IgD-negative memory B cell (primary cell): ENCODE measurements at regions not wholly inside any gene's neighbourhood (a gene's known extent, or its start where the extent isn't known, plus 50 kb on each side); places are given as distances from the start of the nearest gene placed in this dataset.

ENCODE experiments used
- H3K27ac Mint-ChIP-seq, 3 donors: one replicate each; pipeline ENCODE4 v1.8.0; 2020 to 2022; ENCODE audit warnings: mild to moderate bottlenecking in 3 of 3, mixed read lengths in 3 of 3, moderate library complexity in 1 of 3
- H3K27me3 Mint-ChIP-seq: one replicate; pipeline ENCODE4 v1.8.0; 2021; ENCODE audit warnings: mixed read lengths
- H3K36me3 Mint-ChIP-seq: one replicate; pipeline ENCODE4 v1.8.0; 2020; ENCODE audit warnings: mild to moderate bottlenecking, mixed read lengths
- H3K4me1 Mint-ChIP-seq, 3 donors: one replicate each; pipeline ENCODE4 v1.8.0; 2020 to 2022; ENCODE audit warnings: mixed read lengths in 3 of 3, mild to moderate bottlenecking in 1 of 3
- H3K4me3 Mint-ChIP-seq, 4 donors: one replicate each; pipeline ENCODE4 v1.8.0; 2020 to 2022; ENCODE audit warnings: mild to moderate bottlenecking in 4 of 4, mixed read lengths in 4 of 4, moderate library complexity in 3 of 4
- H3K9me3 Mint-ChIP-seq, 3 donors: one replicate each; pipeline ENCODE4 v1.8.0; 2020 to 2021; ENCODE audit warnings: mixed read lengths in 3 of 3, mild to moderate bottlenecking in 1 of 3

- Mint-ChIP-seq H3K27ac (no peak overlapping the region), H3K4me1 (no peaks in the 10 kb centered on the region), H3K9me3 (peaks cover 0 to 8% (median 3%) of the 10 kb centered on the region in 3 donors), H3K36me3 (peaks cover 3% of the 10 kb centered on the region), H3K27me3 (peaks cover 1% of the 10 kb centered on the region), H3K4me3 (no peak overlapping the region)
These were observed 622.5 kb downstream of the GALR1 start for GRCh38 chr18:77872166-77872565.

- Mint-ChIP-seq H3K27me3 (peaks cover 3% of the 10 kb centered on the region), H3K4me3 (no peak overlapping the region), H3K9me3 (peaks cover 0 to 2% (median 2%) of the 10 kb centered on the region in 3 donors), H3K36me3 (peaks cover 3% of the 10 kb centered on the region), H3K27ac (no peak overlapping the region), H3K4me1 (no peaks in the 10 kb centered on the region)
These were observed 626.7 kb downstream of the GALR1 start for GRCh38 chr18:77876319-77876865.

GRCh38 chr18:77879829-77880228 is 630.2 kb downstream of the GALR1 start:
- Mint-ChIP-seq H3K9me3 (peaks cover 2 to 5% (median 2%) of the 10 kb centered on the region in 3 donors), H3K36me3 (peaks cover 3% of the 10 kb centered on the region), H3K27me3 (peaks cover 3% of the 10 kb centered on the region), H3K4me1 (no peaks in the 10 kb centered on the region), H3K4me3 (no peak overlapping the region), H3K27ac (no peak overlapping the region)

- Mint-ChIP-seq H3K9me3 (peaks cover 1 to 6% (median 2%) of the 10 kb centered on the region in 3 donors), H3K27ac (no peak overlapping the region), H3K4me1 (no peaks in the 10 kb centered on the region), H3K27me3 (peaks cover 2% of the 10 kb centered on the region), H3K36me3 (peaks cover 3% of the 10 kb centered on the region), H3K4me3 (no peak overlapping the region)
These were observed 634.8 kb downstream of the GALR1 start for GRCh38 chr18:77884454-77884853.

GRCh38 chr18:77894060-77894459 is 644.4 kb downstream of the GALR1 start:
- no peaks in the 10 kb centered on the region for H3K36me3 Mint-ChIP-seq
- H3K4me3 Mint-ChIP-seq: no peak overlapping the region
- H3K27ac Mint-ChIP-seq: no peak overlapping the region
- peaks cover 1% of the 10 kb centered on the region for H3K27me3 Mint-ChIP-seq
- H3K4me1 Mint-ChIP-seq: no peaks in the 10 kb centered on the region
- peaks cover 0 to 4% (median 1%) of the 10 kb centered on the region in 3 donors for H3K9me3 Mint-ChIP-seq

GRCh38 chr18:77895250-77895649 is 645.6 kb downstream of the GALR1 start:
- peaks cover 1% of the 10 kb centered on the region for H3K27me3 Mint-ChIP-seq
- H3K27ac Mint-ChIP-seq: no peak overlapping the region
- H3K9me3 Mint-ChIP-seq: peaks cover 0 to 1% (median 0%) of the 10 kb centered on the region in 3 donors
- no peak overlapping the region for H3K4me3 Mint-ChIP-seq
- H3K36me3 Mint-ChIP-seq: no peaks in the 10 kb centered on the region
- peaks cover 0 to 4% (median 0%) of the 10 kb centered on the region in 3 donors for H3K4me1 Mint-ChIP-seq

- Mint-ChIP-seq H3K27ac (no peak overlapping the region), H3K36me3 (no peaks in the 10 kb centered on the region), H3K27me3 (peaks cover 1% of the 10 kb centered on the region), H3K4me1 (peaks cover 0 to 4% (median 0%) of the 10 kb centered on the region in 3 donors), H3K4me3 (no peak overlapping the region), H3K9me3 (no peaks in the 10 kb centered on the region)
These were observed 647.1 kb downstream of the GALR1 start for GRCh38 chr18:77896586-77897252.

- Mint-ChIP-seq H3K9me3 (no peaks in the 10 kb centered on the region), H3K4me1 (peaks cover 0 to 4% (median 0%) of the 10 kb centered on the region in 3 donors), H3K36me3 (no peaks in the 10 kb centered on the region), H3K4me3 (no peak overlapping the region), H3K27me3 (peaks cover 1% of the 10 kb centered on the region), H3K27ac (no peak overlapping the region)
These were observed 648.0 kb downstream of the GALR1 start for GRCh38 chr18:77897606-77898005.

- H3K9me3 Mint-ChIP-seq: no peaks in the 10 kb centered on the region
- H3K36me3 Mint-ChIP-seq: no peaks in the 10 kb centered on the region
- peaks cover 1% of the 10 kb centered on the region for H3K27me3 Mint-ChIP-seq
- no peak overlapping the region for H3K27ac Mint-ChIP-seq
- peaks cover 0 to 4% (median 0%) of the 10 kb centered on the region in 3 donors for H3K4me1 Mint-ChIP-seq
- H3K4me3 Mint-ChIP-seq: peak overlapping the region in 2 of 4 donors; percentile 8 to 38
These were observed 650.5 kb downstream of the GALR1 start for GRCh38 chr18:77899972-77900754.

- no peaks in the 10 kb centered on the region for H3K36me3 Mint-ChIP-seq
- H3K4me1 Mint-ChIP-seq: peaks cover 0 to 2% (median 0%) of the 10 kb centered on the region in 3 donors
- peaks cover 0 to 2% (median 0%) of the 10 kb centered on the region in 3 donors for H3K9me3 Mint-ChIP-seq
- H3K27ac Mint-ChIP-seq: no peak overlapping the region
- no peak overlapping the region for H3K4me3 Mint-ChIP-seq
- H3K27me3 Mint-ChIP-seq: no peaks in the 10 kb centered on the region
These were observed 655.4 kb downstream of the GALR1 start for GRCh38 chr18:77905011-77905410.

GRCh38 chr18:77905449-77906055 is 655.9 kb downstream of the GALR1 start:
- no peak overlapping the region for H3K4me3 Mint-ChIP-seq
- H3K27me3 Mint-ChIP-seq: no peaks in the 10 kb centered on the region
- no peak overlapping the region for H3K27ac Mint-ChIP-seq
- H3K9me3 Mint-ChIP-seq: peaks cover 0 to 2% (median 0%) of the 10 kb centered on the region in 3 donors
- H3K4me1 Mint-ChIP-seq: peaks cover 0 to 2% (median 0%) of the 10 kb centered on the region in 3 donors
- H3K36me3 Mint-ChIP-seq: no peaks in the 10 kb centered on the region

GRCh38 chr18:77906103-77906892 is 656.6 kb downstream of the GALR1 start:
- Mint-ChIP-seq H3K27ac (no peak overlapping the region), H3K36me3 (no peaks in the 10 kb centered on the region), H3K4me1 (peaks cover 0 to 2% (median 0%) of the 10 kb centered on the region in 3 donors), H3K9me3 (peaks cover 0 to 2% (median 0%) of the 10 kb centered on the region in 3 donors), H3K4me3 (no peak overlapping the region), H3K27me3 (no peaks in the 10 kb centered on the region)

- peaks cover 0 to 2% (median 2%) of the 10 kb centered on the region in 3 donors for H3K9me3 Mint-ChIP-seq
- H3K4me1 Mint-ChIP-seq: peaks cover 0 to 2% (median 0%) of the 10 kb centered on the region in 3 donors
- no peaks in the 10 kb centered on the region for H3K27me3 Mint-ChIP-seq
- H3K4me3 Mint-ChIP-seq: no peak overlapping the region
- no peaks in the 10 kb centered on the region for H3K36me3 Mint-ChIP-seq
- H3K27ac Mint-ChIP-seq: no peak overlapping the region
These were observed 660.7 kb downstream of the GALR1 start for GRCh38 chr18:77910347-77910746.

GRCh38 chr18:77911971-77912605 is 662.4 kb downstream of the GALR1 start:
- H3K4me3 Mint-ChIP-seq: no peak overlapping the region
- peaks cover 0 to 2% (median 0%) of the 10 kb centered on the region in 3 donors for H3K9me3 Mint-ChIP-seq
- no peak overlapping the region for H3K27ac Mint-ChIP-seq
- no peaks in the 10 kb centered on the region for H3K36me3 Mint-ChIP-seq
- no peaks in the 10 kb centered on the region for H3K4me1 Mint-ChIP-seq
- H3K27me3 Mint-ChIP-seq: no peaks in the 10 kb centered on the region
